Naive thymus-derived CD4-positive, alpha-beta T cell (primary cell): ENCODE measurements at regions not wholly inside any gene's neighbourhood (a gene's known extent, or its start where the extent isn't known, plus 50 kb on each side); places are given as distances from the start of the nearest gene placed in this dataset.
"Not testable (repeated sequence)": the region's sequence is repeated elsewhere in the genome, so short reads cannot be mapped to it uniquely, and the experiment has no call there.

Experiments
- ATAC-seq: fragments of 150-1000 bp; cut with Tn5 transposase; 2 replicates; pipeline ENCODE4 v1.10.0; 2021; ENCODE audit warnings: mild to moderate bottlenecking, moderate library complexity
- CTCF ChIA-PET: fragments of 350-600 bp; sonication (Branson Sonifier 250); formaldehyde crosslinking; loops from one replicate; lab custom pipeline; 2021; ENCODE audit warnings: antibody characterized with exemption; lab: Charles Lee
- POLR2A ChIA-PET: fragments of 350-600 bp; sonication (Branson Sonifier 250); formaldehyde crosslinking; loops from one replicate; lab custom pipeline; 2021; ENCODE audit warnings: antibody characterized with exemption, inconsistent platforms; lab: Charles Lee
- DNase-seq, 9 donors: peaks; one replicate each; pipeline versions ENCODE4 v3.0.0 to v3.0.0-alpha.2; 2020 to 2022; ENCODE audit warnings: mixed read lengths in 1 of 9
- H3K27ac ChIP-seq: one replicate; pipeline ENCODE4 v1.7.0; 2013; ENCODE audit warnings: mild to moderate bottlenecking, low read depth, low read length, moderate library complexity
- H3K27me3 ChIP-seq, 2 donors: one replicate each; pipeline ENCODE4 v1.7.0; 2013; ENCODE audit warnings: low read length in 2 of 2, mild to moderate bottlenecking in 2 of 2, moderate library complexity in 2 of 2; ENCODE audit not compliant: control insufficient read depth in 2 of 2, insufficient read depth in 2 of 2
- H3K36me3 ChIP-seq, 3 experiments: 1 replicate in 2 of 3; 2 replicates in 1 of 3; pipeline ENCODE4 v1.7.0; 2013; ENCODE audit warnings: low read length in 3 of 3, mild to moderate bottlenecking in 3 of 3, moderate library complexity in 1 of 3; ENCODE audit not compliant: insufficient read depth in 3 of 3, control insufficient read depth in 2 of 3
- H3K4me1 ChIP-seq, 2 donors: one replicate each; pipeline ENCODE4 v1.7.0; 2013; ENCODE audit warnings: low read length in 2 of 2, mild to moderate bottlenecking in 2 of 2, moderate library complexity in 1 of 2; ENCODE audit not compliant: control insufficient read depth in 2 of 2, insufficient read depth in 2 of 2
- H3K4me3 ChIP-seq: 2 replicates; pipeline ENCODE4 v1.7.0; 2013; ENCODE audit warnings: mild to moderate bottlenecking, low read length
- H3K9me3 ChIP-seq, 3 experiments: 1 replicate in 2 of 3; 2 replicates in 1 of 3; pipeline ENCODE4 v1.7.0; 2013; ENCODE audit warnings: low read length in 3 of 3; ENCODE audit not compliant: control insufficient read depth in 2 of 3
- H3K27ac Mint-ChIP-seq, 9 donors: one replicate each; pipeline ENCODE4 v1.8.0; 2020 to 2022; ENCODE audit warnings: mixed read lengths in 9 of 9, mild to moderate bottlenecking in 8 of 9, moderate library complexity in 5 of 9, inconsistent platforms in 2 of 9
- H3K27me3 Mint-ChIP-seq, 5 donors: one replicate each; pipeline ENCODE4 v1.8.0; 2021 to 2022; ENCODE audit warnings: mixed read lengths in 5 of 5, mild to moderate bottlenecking in 1 of 5
- H3K36me3 Mint-ChIP-seq, 5 donors: one replicate each; pipeline ENCODE4 v1.8.0; 2020 to 2022; ENCODE audit warnings: mixed read lengths in 5 of 5, mild to moderate bottlenecking in 3 of 5, inconsistent platforms in 1 of 5
- H3K4me1 Mint-ChIP-seq, 7 donors: one replicate each; pipeline ENCODE4 v1.8.0; 2020 to 2022; ENCODE audit warnings: mixed read lengths in 7 of 7, mild to moderate bottlenecking in 3 of 7, inconsistent platforms in 1 of 7
- H3K4me3 Mint-ChIP-seq, 10 donors: one replicate each; pipeline ENCODE4 v1.8.0; 2020 to 2022; ENCODE audit warnings: mild to moderate bottlenecking in 10 of 10, mixed read lengths in 10 of 10, moderate library complexity in 6 of 10, inconsistent platforms in 2 of 10
- H3K9me3 Mint-ChIP-seq, 11 donors: one replicate each; pipeline ENCODE4 v1.8.0; 2020 to 2022; ENCODE audit warnings: mixed read lengths in 11 of 11, mild to moderate bottlenecking in 4 of 11, inconsistent platforms in 1 of 11, moderate library complexity in 1 of 11
- intact Hi-C, 2 donors: fragments of 100-400 bp; cut with micrococcal nuclease; formaldehyde crosslinking; loops; one replicate each; pipeline ENCODE4 v1.15.1; 2023

DNA sequence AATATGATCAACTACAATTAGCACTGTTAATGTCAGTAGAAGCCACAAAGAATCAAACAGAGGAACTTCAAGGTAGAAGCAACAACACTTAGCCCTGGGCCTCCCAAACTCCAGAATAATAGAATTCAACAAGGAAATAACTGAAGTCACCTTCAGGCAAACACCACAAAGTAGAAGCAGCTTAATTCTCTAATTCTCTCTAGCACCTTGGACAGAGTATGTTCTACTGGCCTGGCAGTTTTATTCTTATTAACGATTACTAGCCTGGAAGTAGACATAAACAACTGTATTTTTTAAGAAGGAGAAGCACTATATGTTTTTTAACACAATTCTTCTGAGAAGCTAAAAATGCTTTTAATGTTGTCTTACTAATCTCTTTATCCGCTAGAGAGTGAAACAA, 911.9 kb downstream of the DTWD2 start:
- Mint-ChIP-seq H3K9me3 (peaks cover 0 to 24% (median 5%) of the 10 kb centered on the region in 11 donors), H3K27me3 (no peaks in the 10 kb centered on the region), H3K36me3 (no peaks in the 10 kb centered on the region), H3K27ac (no peak overlapping the region), H3K4me3 (no peak overlapping the region), H3K4me1 (no peaks in the 10 kb centered on the region)
- Histone ChIP-seq H3K4me1 (no peaks in the 10 kb centered on the region), H3K27me3 (no peaks in the 10 kb centered on the region), H3K4me3 (no peak overlapping the region), H3K36me3 (no peaks in the 10 kb centered on the region), H3K9me3 (no peaks in the 10 kb centered on the region), H3K27ac (no peak overlapping the region)
- intact Hi-C loops = no loop called here
- CTCF ChIA-PET = no interaction called here
- DNase-seq (no peak), ATAC-seq (no peak)
- POLR2A ChIA-PET = no interaction called here

- no peak overlapping the region for H3K27ac Mint-ChIP-seq
- ChIA-PET CTCF (no interaction called here), POLR2A (no interaction called here)
- no peaks in the 10 kb centered on the region for H3K4me1 ChIP-seq
- H3K4me1 Mint-ChIP-seq = no peaks in the 10 kb centered on the region
- no peaks in the 10 kb centered on the region for H3K27me3 Mint-ChIP-seq
- no peaks in the 10 kb centered on the region for H3K36me3 ChIP-seq
- intact Hi-C loops = no loop called here
- no peaks in the 10 kb centered on the region for H3K27me3 ChIP-seq
- peaks cover 0 to 16% (median 0%) of the 10 kb centered on the region in 11 donors for H3K9me3 Mint-ChIP-seq
- H3K9me3 ChIP-seq = no peaks in the 10 kb centered on the region
- no peak for DNase-seq
- no peak overlapping the region for H3K4me3 ChIP-seq
- no peak for ATAC-seq
- no peak overlapping the region for H3K27ac ChIP-seq
- no peaks in the 10 kb centered on the region for H3K36me3 Mint-ChIP-seq
- H3K4me3 Mint-ChIP-seq = no peak overlapping the region
These were observed 918.3 kb downstream of the DTWD2 start for GRCh38 chr5:118070041-118070440.

GRCh38 chr5:118069452-118069851, 918.9 kb downstream of the DTWD2 start:
- no peak overlapping the region for H3K4me3 ChIP-seq
- ChIA-PET CTCF (no interaction called here), POLR2A (no interaction called here)
- H3K4me1 Mint-ChIP-seq = no peaks in the 10 kb centered on the region
- peaks cover 0 to 17% (median 0%) of the 10 kb centered on the region in 11 donors for H3K9me3 Mint-ChIP-seq
- intact Hi-C loops = no loop called here
- H3K4me3 Mint-ChIP-seq = no peak overlapping the region
- H3K27me3 Mint-ChIP-seq = no peaks in the 10 kb centered on the region
- H3K27ac ChIP-seq = no peak overlapping the region
- no peaks in the 10 kb centered on the region for H3K27me3 ChIP-seq
- no peaks in the 10 kb centered on the region for H3K36me3 ChIP-seq
- H3K36me3 Mint-ChIP-seq = no peaks in the 10 kb centered on the region
- ATAC-seq = no peak
- H3K27ac Mint-ChIP-seq = no peak overlapping the region
- no peaks in the 10 kb centered on the region for H3K9me3 ChIP-seq
- DNase-seq = no peak
- H3K4me1 ChIP-seq = no peaks in the 10 kb centered on the region

DNA sequence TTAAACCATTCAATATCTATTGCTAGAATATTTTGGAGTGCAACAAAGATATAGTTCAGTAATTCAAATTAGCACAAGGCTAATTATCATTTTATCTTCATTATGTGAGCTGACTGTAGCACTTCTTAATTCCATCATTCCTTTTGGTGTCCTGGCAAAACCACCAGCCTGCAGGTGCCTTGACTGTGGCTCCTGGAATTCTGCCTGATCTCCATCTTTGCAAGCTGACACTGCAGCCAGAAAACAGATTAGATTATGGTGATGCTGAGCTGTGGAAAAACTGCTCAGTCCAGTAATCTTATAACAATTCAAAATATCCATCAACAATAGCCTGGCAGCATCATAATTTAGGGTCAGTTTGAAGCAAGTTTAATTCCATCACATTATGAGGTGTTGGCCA, 919.5 kb downstream of the DTWD2 start:
- no peaks in the 10 kb centered on the region for H3K27me3 ChIP-seq
- H3K9me3 ChIP-seq = no peaks in the 10 kb centered on the region
- DNase-seq = no peak
- Mint-ChIP-seq H3K4me1 (no peaks in the 10 kb centered on the region), H3K9me3 (peaks cover 0 to 17% (median 0%) of the 10 kb centered on the region in 11 donors), H3K4me3 (no peak overlapping the region), H3K27ac (no peak overlapping the region), H3K36me3 (no peaks in the 10 kb centered on the region), H3K27me3 (no peaks in the 10 kb centered on the region)
- ATAC-seq = no peak
- CTCF ChIA-PET = no interaction called here
- POLR2A ChIA-PET = no interaction called here
- no peak overlapping the region for H3K27ac ChIP-seq
- no peaks in the 10 kb centered on the region for H3K36me3 ChIP-seq
- H3K4me1 ChIP-seq = no peaks in the 10 kb centered on the region
- H3K4me3 ChIP-seq = no peak overlapping the region
- intact Hi-C loops = no loop called here

GRCh38 chr5:118063836-118064235, 924.5 kb downstream of the DTWD2 start:
- H3K36me3 Mint-ChIP-seq, H3K9me3 ChIP-seq, H3K4me1 ChIP-seq, H3K36me3 ChIP-seq, H3K27ac Mint-ChIP-seq, H3K27ac ChIP-seq, CTCF ChIA-PET, H3K27me3 Mint-ChIP-seq, POLR2A ChIA-PET, H3K4me3 ChIP-seq, H3K4me3 Mint-ChIP-seq, intact Hi-C loops, DNase-seq, ATAC-seq, H3K27me3 ChIP-seq, H3K4me1 Mint-ChIP-seq: not testable (repeated sequence)
- H3K9me3 Mint-ChIP-seq = peaks cover 0 to 28% (median 0%) of the 10 kb centered on the region in 11 donors

DNA sequence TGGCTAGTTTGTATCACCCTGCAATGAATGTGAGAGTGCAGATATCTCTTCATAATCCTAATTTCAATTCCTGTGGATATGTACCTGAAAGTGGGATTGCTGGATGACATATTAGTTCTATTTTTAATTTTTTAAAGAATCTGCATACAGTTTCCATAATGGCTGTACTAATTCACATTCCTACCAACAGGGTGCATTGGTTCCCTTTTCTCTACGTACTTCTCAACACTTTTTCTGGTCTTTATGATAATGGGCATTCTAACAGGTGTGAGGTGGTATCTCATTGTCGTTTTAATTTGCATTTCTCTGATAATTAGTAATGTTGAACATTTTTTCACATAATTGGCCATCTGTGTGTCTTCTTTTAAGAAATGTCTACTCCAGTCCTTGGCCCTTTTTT, 927.5 kb downstream of the DTWD2 start:
- CTCF ChIA-PET = no interaction called here
- DNase-seq (no peak), ATAC-seq (no peak)
- H3K4me1 ChIP-seq = no peaks in the 10 kb centered on the region
- no peaks in the 10 kb centered on the region for H3K9me3 ChIP-seq
- no peak overlapping the region for H3K4me3 ChIP-seq
- Mint-ChIP-seq H3K27me3 (no peaks in the 10 kb centered on the region), H3K36me3 (no peaks in the 10 kb centered on the region), H3K9me3 (peaks cover 0 to 35% (median 1%) of the 10 kb centered on the region in 11 donors), H3K4me1 (no peaks in the 10 kb centered on the region), H3K4me3 (no peak overlapping the region), H3K27ac (no peak overlapping the region)
- POLR2A ChIA-PET = no interaction called here
- H3K27ac ChIP-seq = no peak overlapping the region
- H3K36me3 ChIP-seq = no peaks in the 10 kb centered on the region
- H3K27me3 ChIP-seq = no peaks in the 10 kb centered on the region
- intact Hi-C loops = no loop called here

DNA sequence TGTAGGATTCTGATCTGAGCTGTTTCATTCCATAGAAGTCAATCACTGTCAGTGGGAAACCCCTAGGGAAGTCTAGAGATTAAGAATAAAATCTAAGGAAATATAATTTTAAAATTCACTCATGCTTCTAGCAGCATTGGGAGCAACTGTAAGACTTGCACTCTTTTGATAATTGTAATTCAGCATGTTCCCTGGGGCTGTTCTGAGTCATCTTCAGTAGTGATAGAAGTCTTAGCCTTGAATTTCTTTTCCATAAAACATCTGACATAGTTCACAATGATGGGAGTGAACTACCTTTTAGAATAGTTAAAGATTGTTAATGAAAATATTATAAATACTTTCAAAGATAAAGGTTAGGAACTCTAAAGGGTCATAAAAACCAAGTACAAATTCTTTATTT, 935.8 kb downstream of the DTWD2 start:
- POLR2A ChIA-PET = no interaction called here
- Mint-ChIP-seq H3K4me3 (no peak overlapping the region), H3K27me3 (no peaks in the 10 kb centered on the region), H3K27ac (no peak overlapping the region), H3K36me3 (no peaks in the 10 kb centered on the region), H3K9me3 (peaks cover 0 to 22% (median 3%) of the 10 kb centered on the region in 11 donors), H3K4me1 (no peaks in the 10 kb centered on the region)
- ATAC-seq = no peak
- Histone ChIP-seq H3K4me1 (no peaks in the 10 kb centered on the region), H3K27me3 (no peaks in the 10 kb centered on the region), H3K36me3 (no peaks in the 10 kb centered on the region), H3K27ac (no peak overlapping the region), H3K4me3 (no peak overlapping the region), H3K9me3 (no peaks in the 10 kb centered on the region)
- CTCF ChIA-PET = no interaction called here
- intact Hi-C loops = no loop called here
- DNase-seq = no peak
